Fibroblast of lung (primary cell): ENCODE measurements at regions not wholly inside any gene's neighbourhood (a gene's known extent, or its start where the extent isn't known, plus 50 kb on each side); places are given as distances from the start of the nearest gene placed in this dataset.
"Not testable (repeated sequence)": the region's sequence is repeated elsewhere in the genome, so short reads cannot be mapped to it uniquely, and the experiment has no call there.

Experiments
- DNase-seq, 2 donors: peaks; one replicate each; pipeline versions ENCODE4 v3.0.0 to v3.0.0-alpha.2; 2010; ENCODE audit warnings: low read depth in 2 of 2
- H2AFZ ChIP-seq: 2 replicates; pipeline ENCODE4 v1.5.1; 2012; ENCODE audit warnings: low read length, control low read depth, inconsistent platforms
- H3K27ac ChIP-seq: 2 replicates; pipeline ENCODE4 v1.5.1; 2011; ENCODE audit warnings: low read length, control low read depth; ENCODE audit not compliant: insufficient read depth
- H3K27me3 ChIP-seq: 2 replicates; pipeline ENCODE4 v1.5.1; 2011; ENCODE audit warnings: mild to moderate bottlenecking, low read length; ENCODE audit not compliant: control insufficient read depth, insufficient read depth
- H3K36me3 ChIP-seq: 2 replicates; pipeline ENCODE4 v1.5.1; 2011; ENCODE audit warnings: low read length; ENCODE audit not compliant: control insufficient read depth, insufficient read depth
- H3K4me1 ChIP-seq: 2 replicates; pipeline ENCODE4 v1.5.1; 2011; ENCODE audit warnings: low read length; ENCODE audit not compliant: control insufficient read depth, insufficient read depth; ENCODE audit errors: extremely low read depth
- H3K4me2 ChIP-seq: 2 replicates; pipeline ENCODE4 v1.5.1; 2011; ENCODE audit warnings: low read length, control low read depth; ENCODE audit not compliant: insufficient read depth; ENCODE audit errors: extremely low read depth
- H3K4me3 ChIP-seq, 4 experiments: fragments of 200-600 bp in 1 of 4; sonication (generic) in 1 of 4; replicated peaks in 1 of 4; 2 replicates each; pipeline ENCODE4 v1.5.1; 2011 to 2016; ENCODE audit warnings: low read length in 4 of 4, low read depth in 3 of 4, mild to moderate bottlenecking in 3 of 4, control low read depth in 2 of 4, inconsistent platforms in 1 of 4, mixed read lengths in 1 of 4; ENCODE audit not compliant: insufficient read depth in 1 of 4; ENCODE audit errors: control extremely low read depth in 1 of 4
- H3K79me2 ChIP-seq: 2 replicates; pipeline ENCODE4 v1.5.1; 2012; ENCODE audit warnings: mild to moderate bottlenecking, low read length, inconsistent platforms; ENCODE audit not compliant: control insufficient read depth, insufficient read depth
- H3K9ac ChIP-seq: 2 replicates; pipeline ENCODE4 v1.5.1; 2011; ENCODE audit warnings: mild to moderate bottlenecking, low read length, control low read depth; ENCODE audit not compliant: insufficient read depth
- H3K9me3 ChIP-seq: 2 replicates; pipeline ENCODE4 v1.5.1; 2012; ENCODE audit warnings: low read depth, low read length; ENCODE audit not compliant: control insufficient read depth, insufficient read depth
- H4K20me1 ChIP-seq: 2 replicates; pipeline ENCODE4 v1.5.1; 2011; ENCODE audit warnings: low read length; ENCODE audit not compliant: control insufficient read depth, insufficient read depth; ENCODE audit errors: extremely low read depth

GRCh38 chr1:148679050-148679786 lies 69.4 kb upstream of the NUDT4B start:
- H3K27ac ChIP-seq, H3K79me2 ChIP-seq, H4K20me1 ChIP-seq, H3K27me3 ChIP-seq, H3K36me3 ChIP-seq, H3K9me3 ChIP-seq, H3K4me2 ChIP-seq, H3K4me1 ChIP-seq, H2AFZ ChIP-seq, H3K9ac ChIP-seq: not testable (repeated sequence)
- DNase-seq = peak in 1 of 2 donors; percentile 67
- peak overlapping the region in 2 of 4 experiments; percentile 36 to 37 for H3K4me3 ChIP-seq

DNA sequence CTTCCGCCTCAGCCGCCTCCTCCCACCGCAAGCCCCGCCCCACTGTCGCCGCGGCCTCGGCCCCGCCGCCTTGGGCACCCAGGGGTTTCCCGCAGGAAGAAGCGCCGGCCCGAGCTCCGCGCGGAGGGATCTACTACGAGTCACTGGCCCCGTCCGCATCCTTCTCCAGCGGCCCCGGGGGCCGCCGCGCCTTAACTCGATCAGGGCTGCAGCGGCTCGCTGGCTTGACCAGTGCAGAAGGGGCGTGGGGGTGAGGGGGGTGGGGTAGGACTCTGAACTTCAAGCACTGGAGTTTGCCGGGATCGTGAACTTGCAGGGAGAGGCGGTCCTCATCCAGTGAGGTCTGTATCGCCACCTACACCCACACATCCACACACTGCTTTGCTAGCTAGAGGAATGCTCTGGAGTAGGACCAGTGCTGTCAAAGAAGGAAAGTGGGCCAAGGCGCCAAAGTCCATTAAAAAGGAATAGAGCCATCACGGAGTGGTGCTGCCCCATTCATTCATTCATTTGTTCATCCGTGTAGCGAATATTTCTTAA lies 68.7 kb upstream of the NUDT4B start:
- not testable (repeated sequence) for H3K79me2 ChIP-seq, H3K9ac ChIP-seq, H3K36me3 ChIP-seq, H3K27ac ChIP-seq, H3K4me3 ChIP-seq, H3K9me3 ChIP-seq, DNase-seq, H4K20me1 ChIP-seq, H3K4me1 ChIP-seq, H3K4me2 ChIP-seq, H2AFZ ChIP-seq, H3K27me3 ChIP-seq

GRCh38 chr1:148686735-148687134 lies 61.8 kb upstream of the NUDT4B start:
- H3K4me2 ChIP-seq, H3K4me1 ChIP-seq, H3K36me3 ChIP-seq, H4K20me1 ChIP-seq, H3K79me2 ChIP-seq, H3K27ac ChIP-seq, H3K27me3 ChIP-seq, DNase-seq, H3K9ac ChIP-seq, H3K4me3 ChIP-seq, H3K9me3 ChIP-seq, H2AFZ ChIP-seq: not testable (repeated sequence)

DNA sequence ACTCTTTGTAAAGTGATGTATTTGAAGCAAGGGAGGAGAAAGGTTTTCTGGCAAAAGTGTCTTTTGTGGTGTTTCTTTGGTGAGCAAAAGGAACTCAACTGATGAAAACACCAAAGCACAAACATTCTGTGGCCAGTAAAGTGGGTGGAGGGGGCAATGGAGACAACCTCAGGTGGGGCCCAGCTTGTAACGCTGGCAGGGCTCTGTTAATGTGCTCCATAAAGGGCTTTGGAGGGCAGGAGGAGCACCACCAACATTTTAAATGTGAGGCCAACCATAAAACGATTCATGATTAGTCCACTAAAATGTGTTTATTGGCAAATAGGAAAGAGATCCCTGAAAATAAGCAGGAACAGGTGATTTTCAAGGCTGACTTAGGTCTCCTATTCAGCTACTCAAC lies 61.2 kb upstream of the NUDT4B start:
- H2AFZ ChIP-seq, H3K4me3 ChIP-seq, DNase-seq, H4K20me1 ChIP-seq, H3K36me3 ChIP-seq, H3K79me2 ChIP-seq, H3K9me3 ChIP-seq, H3K27me3 ChIP-seq, H3K4me1 ChIP-seq, H3K27ac ChIP-seq, H3K9ac ChIP-seq, H3K4me2 ChIP-seq: not testable (repeated sequence)
